Hematopoietic multipotent progenitor cell treated with erythropoietin and hydrocortisone succinate and interleukin-3 and kit ligand, for 6 days (in vitro differentiated cells): ENCODE measurements at regions not wholly inside any gene's neighbourhood (a gene's known extent, or its start where the extent isn't known, plus 50 kb on each side); places are given as distances from the start of the nearest gene placed in this dataset.

Source experiments
- DNase-seq: peaks from one replicate; pipeline ENCODE4 v3.0.0-alpha.2; 2015

- DNase-seq: no peak
Measured at GRCh38 chr9:551986-552929, 289.2 kb upstream of the DMRT1 start.

GRCh38 chr9:555493-555892, 286.0 kb upstream of the DMRT1 start:
- no peak for DNase-seq

- DNase-seq: no peak
Measured at GRCh38 chr9:556199-556598, 285.3 kb upstream of the DMRT1 start.

GRCh38 chr9:556675-557074, 284.8 kb upstream of the DMRT1 start:
- no peak for DNase-seq

- no peak for DNase-seq
Measured at GRCh38 chr9:557601-558201, 283.8 kb upstream of the DMRT1 start.

- DNase-seq: no peak
Measured at GRCh38 chr9:561427-561826, 280.1 kb upstream of the DMRT1 start.

- no peak for DNase-seq
Measured at GRCh38 chr9:563200-563599, 278.3 kb upstream of the DMRT1 start.

GRCh38 chr9:565528-565927, 276.0 kb upstream of the DMRT1 start:
- DNase-seq: no peak

GRCh38 chr9:567128-567746, 274.3 kb upstream of the DMRT1 start:
- DNase-seq: no peak

GRCh38 chr9:567747-568305, 273.7 kb upstream of the DMRT1 start:
- no peak for DNase-seq

GRCh38 chr9:569296-569695, 272.2 kb upstream of the DMRT1 start:
- DNase-seq: no peak

- no peak for DNase-seq
Measured at GRCh38 chr9:570187-570586, 271.3 kb upstream of the DMRT1 start.

GRCh38 chr9:571066-571465, 270.4 kb upstream of the DMRT1 start:
- no peak for DNase-seq

- DNase-seq: no peak
Measured at GRCh38 chr9:571741-572140, 269.8 kb upstream of the DMRT1 start.

- DNase-seq: no peak
Measured at GRCh38 chr9:573691-574410, 267.6 kb upstream of the DMRT1 start.

- no peak for DNase-seq
Measured at GRCh38 chr9:575139-575538, 266.4 kb upstream of the DMRT1 start.

GRCh38 chr9:580652-581342, 260.7 kb upstream of the DMRT1 start:
- DNase-seq: no peak

GRCh38 chr9:581673-582497, 259.6 kb upstream of the DMRT1 start:
- no peak for DNase-seq

- DNase-seq: no peak
Measured at GRCh38 chr9:582775-583174, 258.7 kb upstream of the DMRT1 start.

- no peak for DNase-seq
Measured at GRCh38 chr9:587527-587926, 254.0 kb upstream of the DMRT1 start.

GRCh38 chr9:588981-589380, 252.5 kb upstream of the DMRT1 start:
- no peak for DNase-seq
